ENCODE measurements at regions not wholly inside any gene's neighbourhood (a gene's known extent, or its start where the extent isn't known, plus 50 kb on each side); places are given as distances from the start of the nearest gene placed in this dataset.

GRCh38 chr3:102163039-102163817, 271.6 kb upstream of the ZPLD1 start:
- DNase-seq (ENCODE audit: low read depth): peak; percentile 93
- H3K4me3 ChIP-seq (ENCODE audit: low read depth, low read length): no peak overlapping the region
- TF ChIP-seq CTCF (conservative IDR thresholded peaks at IDR 0.05; ENCODE audit: low read depth, low read length): no peak

DNA sequence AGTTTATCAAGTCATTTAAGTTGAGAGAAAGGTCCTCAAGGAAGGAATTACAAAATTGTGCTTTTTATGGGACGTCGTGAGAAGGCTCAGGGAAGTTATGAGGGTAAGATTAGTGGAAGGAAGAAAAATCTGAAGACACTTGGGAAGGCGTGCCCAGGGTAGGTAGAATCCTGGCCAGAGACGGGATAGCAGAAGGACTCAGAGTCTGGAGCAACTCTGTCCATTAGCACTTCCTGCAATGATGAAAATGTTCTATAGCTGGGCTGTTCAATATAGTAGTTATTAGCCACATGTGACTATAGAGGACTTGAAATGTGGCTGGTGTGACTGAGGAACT, 271.0 kb upstream of the ZPLD1 start:
- H3K4me3 ChIP-seq (ENCODE audit: low read depth, low read length): no peak overlapping the region
- TF ChIP-seq CTCF (conservative IDR thresholded peaks at IDR 0.05; ENCODE audit: low read depth, low read length): no peak
- DNase-seq (ENCODE audit: low read depth): no peak

DNA sequence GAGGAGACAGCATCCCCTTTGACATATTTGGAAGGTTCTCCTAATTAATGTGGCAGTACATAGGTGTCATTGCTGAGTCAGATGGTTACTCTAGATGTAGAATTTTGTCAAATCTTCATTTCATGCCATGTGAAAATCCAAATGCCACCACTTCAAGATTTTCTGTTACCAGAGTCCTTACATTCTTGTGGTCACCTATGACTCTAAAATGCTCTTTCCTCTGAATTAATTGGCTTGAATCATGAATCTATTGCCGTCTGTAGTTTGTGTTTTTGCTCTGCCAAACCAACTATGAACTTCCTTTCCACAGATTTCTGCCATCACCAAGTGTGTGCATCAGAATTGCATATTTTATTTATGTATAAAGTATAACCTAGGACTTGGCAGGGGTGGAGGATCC, 269.4 kb upstream of the ZPLD1 start:
- H3K4me3 ChIP-seq (ENCODE audit: low read depth, low read length): no peak overlapping the region
- TF ChIP-seq CTCF (conservative IDR thresholded peaks at IDR 0.05; ENCODE audit: low read depth, low read length): no peak
- DNase-seq (ENCODE audit: low read depth): peak; percentile 60

GRCh38 chr3:102169915-102170479, 264.8 kb upstream of the ZPLD1 start:
- no peak for DNase-seq (ENCODE audit: low read depth)
- no peak overlapping the region for H3K4me3 ChIP-seq (ENCODE audit: low read depth, low read length)
- TF ChIP-seq CTCF (conservative IDR thresholded peaks at IDR 0.05; ENCODE audit: low read depth, low read length): no peak

GRCh38 chr3:102170545-102170944, 264.3 kb upstream of the ZPLD1 start:
- no peak for DNase-seq (ENCODE audit: low read depth)
- no peak for TF ChIP-seq CTCF (conservative IDR thresholded peaks at IDR 0.05; ENCODE audit: low read depth, low read length)
- no peak overlapping the region for H3K4me3 ChIP-seq (ENCODE audit: low read depth, low read length)

- no peak for TF ChIP-seq CTCF (conservative IDR thresholded peaks at IDR 0.05; ENCODE audit: low read depth, low read length)
- no peak overlapping the region for H3K4me3 ChIP-seq (ENCODE audit: low read depth, low read length)
- DNase-seq (ENCODE audit: low read depth): peak; percentile 45
These were observed 260.5 kb upstream of the ZPLD1 start for GRCh38 chr3:102174312-102174712.

DNA sequence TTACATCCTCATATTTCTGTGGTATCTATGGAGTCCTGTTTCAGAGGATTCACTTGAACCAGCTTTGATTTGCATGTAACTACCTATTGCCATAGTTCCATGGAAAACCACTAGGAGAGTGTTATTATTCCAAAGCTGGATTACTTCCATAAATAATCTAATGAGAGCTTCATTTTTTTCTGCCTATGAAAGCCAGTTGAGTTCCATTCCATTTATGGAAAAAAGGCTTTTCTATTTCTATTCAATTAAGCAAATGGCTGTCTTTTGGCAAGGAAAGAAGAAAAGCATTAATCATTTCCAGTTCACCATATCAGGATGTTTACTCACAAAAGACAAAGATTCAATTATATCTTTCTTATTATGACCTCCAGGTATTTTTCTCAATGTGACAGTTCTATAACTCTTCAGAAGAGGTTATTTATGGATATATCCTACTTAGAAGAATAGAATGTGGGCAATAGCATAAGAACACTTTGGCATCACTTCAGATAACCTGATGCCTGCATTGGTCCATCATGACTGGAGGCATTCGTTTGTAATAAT, 259.9 kb upstream of the ZPLD1 start:
- no peak overlapping the region for H3K4me3 ChIP-seq (ENCODE audit: low read depth, low read length)
- no peak for TF ChIP-seq CTCF (conservative IDR thresholded peaks at IDR 0.05; ENCODE audit: low read depth, low read length)
- no peak for DNase-seq (ENCODE audit: low read depth)
